ENCODE measurements at regions not wholly inside any gene's neighbourhood (a gene's known extent, or its start where the extent isn't known, plus 50 kb on each side); places are given as distances from the start of the nearest gene placed in this dataset.

DNA sequence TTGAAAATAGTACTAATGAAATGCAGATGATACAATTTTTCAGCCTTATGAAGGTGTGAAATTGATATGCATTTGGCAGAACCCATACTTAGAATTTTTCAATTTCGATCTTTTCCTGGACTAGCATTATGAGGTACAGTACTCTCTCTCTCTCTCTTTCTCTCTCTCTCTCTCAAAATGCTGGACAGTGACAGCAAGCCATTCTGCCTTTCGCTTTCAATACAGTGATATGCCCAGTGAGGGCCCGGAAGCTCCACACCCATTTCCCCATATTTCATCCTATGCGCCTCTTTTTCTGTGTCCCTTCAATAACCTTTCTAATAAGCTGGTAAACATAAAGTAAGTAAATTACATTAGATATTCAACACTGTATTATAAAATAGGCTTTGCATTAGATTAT, 595.0 kb upstream of the UBE2E2 start:
- no peak overlapping the region for H3K4me3 ChIP-seq
- no peaks in the 10 kb centered on the region for H3K27me3 ChIP-seq
- WGBS, 2 donors (ENCODE audit: low coverage in 1 of 2) = 95 to 100% methylated on average over 4 of the region's 4 CpGs
- no peak overlapping the region for H3K27ac ChIP-seq
- no peaks in the 10 kb centered on the region for H3K9me3 ChIP-seq
- ATAC-seq = no peak
- no peaks in the 10 kb centered on the region for H3K4me1 ChIP-seq
- TF ChIP-seq POLR2AphosphoS5 (IDR thresholded peaks at IDR 0.05) (no peak), POLR2A (IDR thresholded peaks at IDR 0.05) (no peak)
- H3K36me3 ChIP-seq = no peaks in the 10 kb centered on the region

DNA sequence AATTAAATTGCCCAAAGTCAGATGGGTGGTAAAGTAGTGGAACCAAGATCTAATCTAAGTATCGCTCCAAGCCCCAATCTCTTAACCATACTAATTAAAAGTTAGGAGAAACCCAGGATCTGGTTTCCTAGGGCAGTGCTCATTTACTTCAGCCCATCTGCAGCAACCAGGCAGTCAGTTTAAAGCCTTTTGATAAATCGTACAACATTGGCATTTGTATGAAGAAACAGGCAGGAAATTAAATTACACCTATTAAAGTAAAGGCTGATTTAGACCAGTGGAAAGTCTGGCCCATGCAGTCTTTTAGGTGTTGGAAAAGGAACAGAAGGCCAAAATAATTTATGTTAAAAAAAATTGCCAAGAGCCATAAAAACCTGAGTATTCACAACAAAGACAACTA, 594.4 kb upstream of the UBE2E2 start:
- no peaks in the 10 kb centered on the region for H3K27me3 ChIP-seq
- no peak overlapping the region for H3K4me3 ChIP-seq
- no peak overlapping the region for H3K27ac ChIP-seq
- H3K4me1 ChIP-seq = no peaks in the 10 kb centered on the region
- H3K9me3 ChIP-seq = no peaks in the 10 kb centered on the region
- no peaks in the 10 kb centered on the region for H3K36me3 ChIP-seq
- ATAC-seq = no peak
- WGBS, 2 donors (ENCODE audit: low coverage in 1 of 2) = 100% methylated on average over 1 to 2 of the region's 2 CpGs
- TF ChIP-seq EP300 (IDR thresholded peaks at IDR 0.05) = no peak
- TF ChIP-seq POLR2AphosphoS5 (IDR thresholded peaks at IDR 0.05) = no peak
- TF ChIP-seq, protein P1, sequence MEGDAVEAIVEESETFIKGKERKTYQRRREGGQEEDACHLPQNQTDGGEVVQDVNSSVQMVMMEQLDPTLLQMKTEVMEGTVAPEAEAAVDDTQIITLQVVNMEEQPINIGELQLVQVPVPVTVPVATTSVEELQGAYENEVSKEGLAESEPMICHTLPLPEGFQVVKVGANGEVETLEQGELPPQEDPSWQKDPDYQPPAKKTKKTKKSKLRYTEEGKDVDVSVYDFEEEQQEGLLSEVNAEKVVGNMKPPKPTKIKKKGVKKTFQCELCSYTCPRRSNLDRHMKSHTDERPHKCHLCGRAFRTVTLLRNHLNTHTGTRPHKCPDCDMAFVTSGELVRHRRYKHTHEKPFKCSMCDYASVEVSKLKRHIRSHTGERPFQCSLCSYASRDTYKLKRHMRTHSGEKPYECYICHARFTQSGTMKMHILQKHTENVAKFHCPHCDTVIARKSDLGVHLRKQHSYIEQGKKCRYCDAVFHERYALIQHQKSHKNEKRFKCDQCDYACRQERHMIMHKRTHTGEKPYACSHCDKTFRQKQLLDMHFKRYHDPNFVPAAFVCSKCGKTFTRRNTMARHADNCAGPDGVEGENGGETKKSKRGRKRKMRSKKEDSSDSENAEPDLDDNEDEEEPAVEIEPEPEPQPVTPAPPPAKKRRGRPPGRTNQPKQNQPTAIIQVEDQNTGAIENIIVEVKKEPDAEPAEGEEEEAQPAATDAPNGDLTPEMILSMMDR (IDR thresholded peaks at IDR 0.05) = no peak
- no peak for TF ChIP-seq POLR2A (IDR thresholded peaks at IDR 0.05)

DNA sequence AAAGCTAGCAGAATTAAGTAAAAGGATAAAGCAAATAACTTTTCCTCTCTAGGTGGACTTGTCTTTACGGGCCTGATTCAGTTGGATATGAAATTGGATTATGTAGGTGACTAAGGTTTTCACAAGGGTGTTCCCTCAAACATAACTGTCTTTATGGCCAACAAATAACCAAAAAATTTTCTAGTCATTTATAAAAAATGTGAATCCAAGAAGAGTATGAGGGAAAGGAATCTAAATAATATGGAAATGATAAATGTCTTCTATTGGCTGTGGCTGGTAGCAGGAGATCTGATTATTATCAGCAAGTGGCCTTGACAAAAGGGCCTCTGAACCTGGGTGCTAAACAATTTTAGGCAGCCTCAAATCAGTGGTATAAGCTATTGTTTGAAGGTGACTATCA, 594.0 kb upstream of the UBE2E2 start:
- no peak for ATAC-seq
- no peaks in the 10 kb centered on the region for H3K9me3 ChIP-seq
- H3K4me1 ChIP-seq = no peaks in the 10 kb centered on the region
- no peaks in the 10 kb centered on the region for H3K36me3 ChIP-seq
- no peak for TF ChIP-seq POLR2A (IDR thresholded peaks at IDR 0.05)
- TF ChIP-seq POLR2AphosphoS5 (IDR thresholded peaks at IDR 0.05) = no peak
- TF ChIP-seq, protein P1 (IDR thresholded peaks at IDR 0.05) = no peak
- TF ChIP-seq EP300 (IDR thresholded peaks at IDR 0.05) = no peak
- no peak overlapping the region for H3K4me3 ChIP-seq
- no peak overlapping the region for H3K27ac ChIP-seq
- 100% methylated on average over 1 of the region's 1 CpG for WGBS, 2 donors (ENCODE audit: low coverage in 1 of 2)
- H3K27me3 ChIP-seq = no peaks in the 10 kb centered on the region

DNA sequence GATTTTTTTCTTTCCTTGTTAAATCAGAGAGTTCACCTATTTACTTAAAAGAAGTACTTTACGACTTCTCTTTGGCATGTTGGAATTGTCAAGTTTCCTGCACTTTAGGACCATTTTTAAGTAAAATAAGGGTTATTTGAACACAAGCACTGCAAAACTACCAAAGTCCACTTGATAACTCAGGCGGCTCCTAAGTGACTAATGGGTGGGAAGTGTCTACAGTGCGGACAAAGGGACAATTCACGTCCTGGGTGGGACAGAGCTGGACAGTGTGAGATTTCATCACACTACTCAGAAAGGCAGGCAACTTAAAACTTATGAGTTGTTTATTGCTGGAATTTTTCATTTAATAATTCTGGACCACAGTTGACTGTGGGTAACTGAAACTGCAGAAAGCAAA, 590.2 kb upstream of the UBE2E2 start:
- Histone ChIP-seq H3K4me1 (no peaks in the 10 kb centered on the region), H3K9me3 (no peaks in the 10 kb centered on the region), H3K4me3 (no peak overlapping the region), H3K36me3 (no peaks in the 10 kb centered on the region), H3K27ac (no peak overlapping the region), H3K27me3 (no peaks in the 10 kb centered on the region)
- WGBS, 2 donors (ENCODE audit: low coverage in 1 of 2) = 85 to 87% methylated on average over 3 to 4 of the region's 4 CpGs
- ATAC-seq = no peak
- TF ChIP-seq, protein P1 (IDR thresholded peaks at IDR 0.05) = no peak
- TF ChIP-seq EP300 (IDR thresholded peaks at IDR 0.05) (no peak), POLR2AphosphoS5 (IDR thresholded peaks at IDR 0.05) (no peak), POLR2A (IDR thresholded peaks at IDR 0.05) (no peak)

DNA sequence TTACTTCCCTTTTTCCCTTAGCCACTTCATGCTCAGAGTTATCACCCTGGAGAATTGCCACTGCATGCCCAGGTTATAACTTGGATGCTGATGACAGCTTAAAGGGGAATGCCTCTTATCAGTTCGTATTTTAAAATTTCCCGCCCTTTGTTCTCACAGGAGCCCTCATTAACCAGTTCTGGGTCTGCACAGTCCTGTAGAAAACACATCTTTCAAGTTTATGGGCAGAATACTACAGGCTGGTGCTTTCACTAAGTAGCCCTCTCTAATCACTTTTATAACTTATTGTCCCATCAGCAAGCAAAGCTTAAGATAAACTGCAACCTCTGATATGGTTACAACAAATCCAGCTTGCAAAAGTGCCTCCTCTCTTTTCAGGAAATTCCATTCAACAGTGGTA, 587.3 kb upstream of the UBE2E2 start:
- no peaks in the 10 kb centered on the region for H3K36me3 ChIP-seq
- TF ChIP-seq, protein P1 (IDR thresholded peaks at IDR 0.05) = no peak
- TF ChIP-seq POLR2AphosphoS5 (IDR thresholded peaks at IDR 0.05) = no peak
- no peak for TF ChIP-seq EP300 (IDR thresholded peaks at IDR 0.05)
- no peak for TF ChIP-seq POLR2A (IDR thresholded peaks at IDR 0.05)
- H3K27me3 ChIP-seq = no peaks in the 10 kb centered on the region
- no peaks in the 10 kb centered on the region for H3K9me3 ChIP-seq
- WGBS, 2 donors (ENCODE audit: low coverage in 1 of 2) = 72 to 85% methylated on average over 2 of the region's 2 CpGs
- H3K4me1 ChIP-seq = no peaks in the 10 kb centered on the region
- no peak overlapping the region for H3K4me3 ChIP-seq
- H3K27ac ChIP-seq = no peak overlapping the region
- ATAC-seq = no peak

All from gastroesophageal sphincter (tissue), 4 donors.